ENCODE measurements at regions not wholly inside any gene's neighbourhood (a gene's known extent, or its start where the extent isn't known, plus 50 kb on each side); places are given as distances from the start of the nearest gene placed in this dataset.

- Mint-ChIP-seq H3K27me3 (ENCODE audit: low read depth) (no peaks in the 10 kb centered on the region), H3K27ac (ENCODE audit: unreplicated experiment) (no peak overlapping the region), H3K9me3 (ENCODE audit: low read depth) (no peaks in the 10 kb centered on the region), H3K4me3 (ENCODE audit: unreplicated experiment) (no peak overlapping the region), H3K4me1 (ENCODE audit: low read depth) (no peaks in the 10 kb centered on the region), H3K36me3 (ENCODE audit: low read depth) (no peaks in the 10 kb centered on the region)
- no peak for DNase-seq (ENCODE audit: low spot score)
- TF ChIP-seq, protein P1, sequence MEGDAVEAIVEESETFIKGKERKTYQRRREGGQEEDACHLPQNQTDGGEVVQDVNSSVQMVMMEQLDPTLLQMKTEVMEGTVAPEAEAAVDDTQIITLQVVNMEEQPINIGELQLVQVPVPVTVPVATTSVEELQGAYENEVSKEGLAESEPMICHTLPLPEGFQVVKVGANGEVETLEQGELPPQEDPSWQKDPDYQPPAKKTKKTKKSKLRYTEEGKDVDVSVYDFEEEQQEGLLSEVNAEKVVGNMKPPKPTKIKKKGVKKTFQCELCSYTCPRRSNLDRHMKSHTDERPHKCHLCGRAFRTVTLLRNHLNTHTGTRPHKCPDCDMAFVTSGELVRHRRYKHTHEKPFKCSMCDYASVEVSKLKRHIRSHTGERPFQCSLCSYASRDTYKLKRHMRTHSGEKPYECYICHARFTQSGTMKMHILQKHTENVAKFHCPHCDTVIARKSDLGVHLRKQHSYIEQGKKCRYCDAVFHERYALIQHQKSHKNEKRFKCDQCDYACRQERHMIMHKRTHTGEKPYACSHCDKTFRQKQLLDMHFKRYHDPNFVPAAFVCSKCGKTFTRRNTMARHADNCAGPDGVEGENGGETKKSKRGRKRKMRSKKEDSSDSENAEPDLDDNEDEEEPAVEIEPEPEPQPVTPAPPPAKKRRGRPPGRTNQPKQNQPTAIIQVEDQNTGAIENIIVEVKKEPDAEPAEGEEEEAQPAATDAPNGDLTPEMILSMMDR (IDR thresholded peaks at IDR 0.05) = no peak
Observed at GRCh38 chr21:31609081-31609480, 50.4 kb upstream of the SOD1 start.

DNA sequence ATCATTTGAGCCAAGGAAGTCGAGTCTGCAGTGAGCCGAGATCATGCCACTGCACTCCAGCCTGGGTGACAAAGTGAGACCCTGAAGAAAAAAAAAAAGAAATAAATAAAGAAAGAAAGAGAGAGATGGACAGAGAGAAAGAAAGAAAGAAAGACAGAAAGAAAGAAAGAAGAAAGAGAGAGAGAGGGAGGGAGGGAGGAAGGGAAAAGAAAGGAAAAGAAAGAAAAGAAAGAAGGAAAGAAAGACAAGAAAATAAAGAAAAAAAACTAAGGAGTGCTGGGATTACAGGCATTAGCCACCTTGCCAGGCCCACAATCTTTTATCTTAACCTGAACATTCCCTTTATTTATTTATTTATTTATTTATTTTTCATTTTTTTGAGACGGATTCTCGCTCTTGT, 51.7 kb upstream of the SOD1 start:
- TF ChIP-seq, protein P1 (IDR thresholded peaks at IDR 0.05) = no peak
- H3K36me3 Mint-ChIP-seq (ENCODE audit: low read depth) = no peaks in the 10 kb centered on the region
- H3K9me3 Mint-ChIP-seq (ENCODE audit: low read depth) = no peaks in the 10 kb centered on the region
- H3K4me3 Mint-ChIP-seq (ENCODE audit: unreplicated experiment) = no peak overlapping the region
- peaks cover 2% of the 10 kb centered on the region for H3K27me3 Mint-ChIP-seq (ENCODE audit: low read depth)
- H3K27ac Mint-ChIP-seq (ENCODE audit: unreplicated experiment) = no peak overlapping the region
- H3K4me1 Mint-ChIP-seq (ENCODE audit: low read depth) = no peaks in the 10 kb centered on the region
- no peak for DNase-seq (ENCODE audit: low spot score)

- Mint-ChIP-seq H3K4me3 (ENCODE audit: unreplicated experiment) (no peak overlapping the region), H3K36me3 (ENCODE audit: low read depth) (no peaks in the 10 kb centered on the region), H3K27ac (ENCODE audit: unreplicated experiment) (no peak overlapping the region), H3K27me3 (ENCODE audit: low read depth) (peaks cover 2% of the 10 kb centered on the region), H3K4me1 (ENCODE audit: low read depth) (no peaks in the 10 kb centered on the region), H3K9me3 (ENCODE audit: low read depth) (no peaks in the 10 kb centered on the region)
- DNase-seq (ENCODE audit: low spot score) = no peak
- TF ChIP-seq, protein P1 (IDR thresholded peaks at IDR 0.05) = no peak
Observed at GRCh38 chr21:31606081-31606874, 53.2 kb upstream of the SOD1 start.

GRCh38 chr21:31604591-31605190, 54.8 kb upstream of the SOD1 start:
- no peak for DNase-seq (ENCODE audit: low spot score)
- Mint-ChIP-seq H3K27me3 (ENCODE audit: low read depth) (peaks cover 2% of the 10 kb centered on the region), H3K36me3 (ENCODE audit: low read depth) (no peaks in the 10 kb centered on the region), H3K4me1 (ENCODE audit: low read depth) (no peaks in the 10 kb centered on the region), H3K9me3 (ENCODE audit: low read depth) (no peaks in the 10 kb centered on the region), H3K4me3 (ENCODE audit: unreplicated experiment) (no peak overlapping the region), H3K27ac (ENCODE audit: unreplicated experiment) (no peak overlapping the region)
- TF ChIP-seq, protein P1 (IDR thresholded peaks at IDR 0.05) = peak; percentile 96

- H3K4me3 Mint-ChIP-seq (ENCODE audit: unreplicated experiment) = no peak overlapping the region
- no peak for DNase-seq (ENCODE audit: low spot score)
- H3K27me3 Mint-ChIP-seq (ENCODE audit: low read depth) = peaks cover 2% of the 10 kb centered on the region
- H3K36me3 Mint-ChIP-seq (ENCODE audit: low read depth) = peaks cover 3% of the 10 kb centered on the region
- H3K9me3 Mint-ChIP-seq (ENCODE audit: low read depth) = no peaks in the 10 kb centered on the region
- no peak overlapping the region for H3K27ac Mint-ChIP-seq (ENCODE audit: unreplicated experiment)
- no peaks in the 10 kb centered on the region for H3K4me1 Mint-ChIP-seq (ENCODE audit: low read depth)
- TF ChIP-seq, protein P1 (IDR thresholded peaks at IDR 0.05) = no peak
Observed at GRCh38 chr21:31599563-31599962, 59.9 kb upstream of the SOD1 start.

Measured in chondrocyte (in vitro differentiated cells).